Subcutaneous abdominal adipose tissue (tissue), 5 donors: ENCODE measurements at regions not wholly inside any gene's neighbourhood (a gene's known extent, or its start where the extent isn't known, plus 50 kb on each side); places are given as distances from the start of the nearest gene placed in this dataset.

Source experiments
- H3K27ac ChIP-seq: one replicate; pipeline ENCODE4 v1.7.0; 2013; ENCODE audit warnings: low read depth, mild to moderate bottlenecking, inconsistent platforms, low read length, moderate library complexity
- H3K27me3 ChIP-seq, 5 donors: one replicate each; pipeline ENCODE4 v1.7.0; 2013; ENCODE audit warnings: low read length in 5 of 5, inconsistent platforms in 1 of 5; ENCODE audit not compliant: control insufficient read depth in 5 of 5, insufficient read depth in 4 of 5
- H3K36me3 ChIP-seq, 5 donors: one replicate each; pipeline ENCODE4 v1.7.0; 2013; ENCODE audit warnings: low read length in 5 of 5; ENCODE audit not compliant: control insufficient read depth in 5 of 5, insufficient read depth in 5 of 5
- H3K4me1 ChIP-seq, 5 donors: one replicate each; pipeline ENCODE4 v1.7.0; 2013; ENCODE audit warnings: low read length in 5 of 5, mild to moderate bottlenecking in 3 of 5, moderate library complexity in 1 of 5; ENCODE audit not compliant: control insufficient read depth in 5 of 5, insufficient read depth in 5 of 5
- H3K4me3 ChIP-seq, 5 donors: one replicate each; pipeline ENCODE4 v1.7.0; 2013; ENCODE audit warnings: low read length in 5 of 5, low read depth in 1 of 5
- H3K9ac ChIP-seq, 5 donors: one replicate each; pipeline ENCODE4 v1.7.0; 2013; ENCODE audit warnings: low read length in 5 of 5, mild to moderate bottlenecking in 4 of 5, moderate library complexity in 3 of 5
- H3K9me3 ChIP-seq, 5 donors: one replicate each; pipeline ENCODE4 v1.7.0; 2013; ENCODE audit warnings: low read length in 5 of 5; ENCODE audit not compliant: control insufficient read depth in 5 of 5
- donor health status: healthy.
- donor health status: healthy.
- donor health status: healthy.
- donor health status: healthy.
- donor health status: healthy.

DNA sequence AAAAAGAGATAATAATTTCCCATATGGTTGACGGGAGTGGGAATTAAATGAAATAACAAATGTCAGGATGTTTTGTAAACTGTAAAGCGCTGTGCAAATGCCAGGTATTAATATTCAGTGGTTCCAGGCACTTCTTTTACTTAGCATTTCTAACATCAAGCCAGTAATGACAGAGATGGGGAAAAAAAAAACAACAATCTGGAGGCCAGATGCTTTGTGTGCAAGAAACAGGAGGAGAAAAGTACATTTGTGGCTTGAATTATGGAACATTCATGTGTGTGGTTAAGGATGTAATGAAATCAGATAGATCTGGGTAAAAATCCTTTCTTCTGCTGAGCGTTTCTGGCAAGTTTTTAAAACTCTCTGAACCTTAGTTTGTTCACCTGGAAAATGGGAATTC lies 509.6 kb downstream of the FUT8 start:
- Histone ChIP-seq H3K27ac (no peak overlapping the region), H3K9ac (no peak overlapping the region), H3K4me1 (no peaks in the 10 kb centered on the region), H3K4me3 (no peak overlapping the region), H3K27me3 (peaks cover 0 to 8% (median 2%) of the 10 kb centered on the region in 5 donors), H3K9me3 (no peaks in the 10 kb centered on the region), H3K36me3 (no peaks in the 10 kb centered on the region)

DNA sequence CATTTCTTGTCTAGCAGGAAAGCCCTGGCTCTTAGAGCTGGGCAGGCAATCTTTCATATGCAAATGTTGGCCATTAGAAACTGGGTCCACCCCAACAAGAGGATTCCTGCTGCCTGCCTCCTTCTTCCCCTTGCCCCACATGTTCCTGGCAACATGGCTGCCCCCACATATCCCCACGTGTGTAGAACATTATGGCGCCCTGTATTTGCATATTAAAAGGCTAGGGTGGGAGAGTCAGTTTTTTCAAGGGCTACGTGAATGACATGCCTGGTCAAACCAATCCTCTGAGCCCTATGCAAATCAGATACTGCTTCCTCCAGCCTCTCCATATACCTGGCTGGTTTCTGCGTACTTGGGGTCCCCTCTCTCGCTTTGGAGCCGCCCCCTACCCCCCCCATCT lies 514.0 kb downstream of the FUT8 start:
- Histone ChIP-seq H3K4me3 (no peak overlapping the region), H3K27ac (no peak overlapping the region), H3K9ac (no peak overlapping the region), H3K4me1 (no peaks in the 10 kb centered on the region), H3K27me3 (peaks cover 0 to 7% (median 3%) of the 10 kb centered on the region in 5 donors), H3K36me3 (no peaks in the 10 kb centered on the region), H3K9me3 (no peaks in the 10 kb centered on the region)

DNA sequence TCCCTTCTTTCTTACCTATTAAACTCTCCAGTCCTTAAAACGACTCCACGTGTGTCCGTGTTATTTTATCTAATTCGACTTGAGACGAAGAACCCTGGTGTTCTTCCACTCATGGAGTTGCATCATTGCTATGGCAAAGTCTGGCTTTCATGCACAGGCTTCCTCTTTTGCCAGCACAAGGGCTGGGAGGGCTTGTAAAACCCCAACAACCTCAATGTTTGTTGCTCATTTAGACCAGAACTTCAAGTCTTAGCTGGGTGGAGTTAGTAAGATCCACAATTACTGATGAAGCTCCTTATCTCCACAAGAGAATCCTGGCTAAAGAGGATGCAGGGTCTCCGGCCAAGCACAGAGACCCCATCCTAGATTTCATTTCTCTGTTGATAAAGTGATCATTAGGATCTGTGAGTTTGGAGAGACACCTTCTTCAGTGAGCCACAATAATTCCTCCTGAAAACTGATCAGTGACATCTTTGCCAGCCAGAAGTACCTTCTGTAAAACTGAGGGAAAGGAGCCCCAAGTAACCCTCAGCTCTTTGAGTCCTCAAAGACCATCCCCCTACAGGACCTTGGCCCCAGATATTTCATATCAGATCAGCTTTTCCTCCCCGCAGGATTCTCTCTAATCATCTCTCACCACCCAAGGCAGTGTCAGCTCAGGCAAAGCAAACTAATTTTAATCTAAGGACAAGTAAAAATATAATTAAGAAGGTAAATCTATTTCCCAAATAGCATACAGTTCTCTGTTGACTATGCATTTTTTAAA lies 514.6 kb downstream of the FUT8 start:
- Histone ChIP-seq H3K4me1 (no peaks in the 10 kb centered on the region), H3K4me3 (no peak overlapping the region), H3K36me3 (no peaks in the 10 kb centered on the region), H3K9me3 (no peaks in the 10 kb centered on the region), H3K27me3 (peaks cover 0 to 7% (median 3%) of the 10 kb centered on the region in 5 donors), H3K27ac (no peak overlapping the region), H3K9ac (no peak overlapping the region)

- Histone ChIP-seq H3K27ac (no peak overlapping the region), H3K27me3 (peaks cover 0 to 7% (median 3%) of the 10 kb centered on the region in 5 donors), H3K4me3 (no peak overlapping the region), H3K9ac (no peak overlapping the region), H3K36me3 (no peaks in the 10 kb centered on the region), H3K9me3 (no peaks in the 10 kb centered on the region), H3K4me1 (no peaks in the 10 kb centered on the region)
Measured at GRCh38 chr14:65927931-65928356, 515.4 kb downstream of the FUT8 start.

DNA sequence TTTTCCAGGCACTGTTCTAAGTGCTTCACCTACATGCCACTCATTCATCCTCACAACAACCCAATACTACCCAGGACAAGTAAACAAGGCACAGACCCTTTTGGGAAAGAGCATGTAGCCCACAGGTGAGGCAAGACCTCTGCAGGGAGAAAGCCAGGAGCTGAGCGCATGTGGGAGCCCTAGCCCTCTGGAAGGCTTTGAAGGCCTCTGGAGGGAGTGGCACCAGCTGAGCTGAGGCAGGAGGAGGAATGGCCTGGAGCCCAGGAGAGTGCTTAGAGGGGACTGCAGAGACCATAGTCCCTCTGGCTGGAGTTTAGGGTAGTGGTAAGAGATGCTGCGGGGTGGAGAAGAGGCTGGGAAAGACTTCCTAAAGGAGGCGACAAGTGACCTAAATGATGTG lies 516.5 kb downstream of the FUT8 start:
- Histone ChIP-seq H3K4me1 (peaks cover 0 to 6% (median 0%) of the 10 kb centered on the region in 5 donors), H3K27ac (no peak overlapping the region), H3K36me3 (no peaks in the 10 kb centered on the region)

DNA sequence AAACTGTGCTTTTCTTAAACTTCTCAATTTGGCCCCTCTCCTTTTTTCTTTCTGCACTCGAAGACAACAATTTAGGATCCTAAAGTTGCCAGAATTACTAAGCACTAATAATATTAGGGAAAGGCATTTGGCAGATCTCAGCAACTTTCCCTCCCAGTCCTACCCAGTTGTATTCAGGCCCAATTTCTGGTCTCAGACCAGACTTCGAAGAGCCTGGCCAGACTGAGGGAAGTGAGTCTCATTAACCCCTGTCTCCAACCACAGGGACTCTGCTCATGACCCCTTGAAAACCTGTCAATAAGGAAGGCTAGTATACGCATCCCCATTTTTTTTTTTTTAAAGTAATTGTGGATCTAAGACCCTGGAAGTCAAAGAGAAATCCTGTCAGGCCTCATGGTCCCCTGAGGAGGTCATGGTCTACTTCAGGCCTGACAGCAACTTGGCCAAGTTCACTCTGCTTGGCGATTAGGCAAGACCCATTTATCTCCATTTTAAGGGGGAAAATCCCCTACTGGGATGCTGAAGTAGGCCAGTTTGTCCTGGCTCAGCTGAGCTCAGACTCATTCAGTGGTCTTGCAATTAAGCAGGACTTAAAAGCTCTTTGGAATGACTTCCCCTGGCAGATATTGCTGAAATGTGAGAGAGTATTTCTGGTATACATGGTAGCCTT lies 521.0 kb downstream of the FUT8 start:
- peaks cover 0 to 6% (median 0%) of the 10 kb centered on the region in 5 donors for H3K4me1 ChIP-seq
- H3K36me3 ChIP-seq: no peaks in the 10 kb centered on the region
- no peak overlapping the region for H3K4me3 ChIP-seq
- peaks cover 0 to 3% (median 0%) of the 10 kb centered on the region in 5 donors for H3K27me3 ChIP-seq
- no peaks in the 10 kb centered on the region for H3K9me3 ChIP-seq
- H3K27ac ChIP-seq: no peak overlapping the region
- no peak overlapping the region for H3K9ac ChIP-seq

More for the DNA sequence above, 516.5 kb downstream of the FUT8 start:
- peaks cover 0 to 7% (median 3%) of the 10 kb centered on the region in 5 donors for H3K27me3 ChIP-seq
- no peak overlapping the region for H3K4me3 ChIP-seq
- H3K9ac ChIP-seq: no peak overlapping the region
- H3K9me3 ChIP-seq: no peaks in the 10 kb centered on the region

GRCh38 chr14:65934070-65934435 lies 521.5 kb downstream of the FUT8 start:
- H3K4me3 ChIP-seq: no peak overlapping the region
- H3K27ac ChIP-seq: no peak overlapping the region
- peaks cover 0 to 6% (median 0%) of the 10 kb centered on the region in 5 donors for H3K4me1 ChIP-seq
- no peaks in the 10 kb centered on the region for H3K9me3 ChIP-seq
- no peaks in the 10 kb centered on the region for H3K36me3 ChIP-seq
- H3K9ac ChIP-seq: no peak overlapping the region
- peaks cover 0 to under 1% (median 0%) of the 10 kb centered on the region in 5 donors for H3K27me3 ChIP-seq

DNA sequence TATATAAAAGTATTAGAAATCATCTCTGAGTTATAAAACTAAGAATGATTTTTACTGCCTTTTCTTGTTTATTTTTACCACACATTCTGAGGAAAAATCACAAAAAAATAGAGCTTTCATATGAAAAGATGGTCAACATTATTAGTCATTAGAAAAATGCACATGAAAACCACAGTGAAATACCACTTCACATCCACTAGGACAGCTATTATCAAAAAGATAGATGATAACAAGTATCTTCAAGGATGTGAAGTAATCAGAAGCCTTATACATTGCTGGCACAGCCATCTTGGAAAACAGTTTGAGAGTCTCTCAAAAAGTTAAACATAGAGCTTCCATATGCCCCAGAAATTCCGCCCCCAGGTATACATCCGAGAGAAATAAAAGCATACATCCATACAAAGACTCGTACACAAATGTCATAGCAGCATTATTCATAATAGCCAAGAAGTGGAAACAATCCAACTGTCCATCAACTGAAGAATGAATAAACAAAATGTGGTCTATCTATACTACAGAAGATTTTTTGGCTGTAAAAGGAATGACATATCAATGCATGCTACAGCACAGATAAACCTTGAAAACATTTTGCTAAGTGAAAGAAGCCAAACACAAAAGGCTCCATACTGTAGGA lies 523.9 kb downstream of the FUT8 start:
- no peak overlapping the region for H3K27ac ChIP-seq
- H3K9ac ChIP-seq: no peak overlapping the region
- no peaks in the 10 kb centered on the region for H3K9me3 ChIP-seq
- H3K27me3 ChIP-seq: no peaks in the 10 kb centered on the region
- no peaks in the 10 kb centered on the region for H3K36me3 ChIP-seq
- H3K4me1 ChIP-seq: peaks cover 0 to 6% (median 0%) of the 10 kb centered on the region in 5 donors
- no peak overlapping the region for H3K4me3 ChIP-seq

- Histone ChIP-seq H3K27ac (no peak overlapping the region), H3K27me3 (no peaks in the 10 kb centered on the region)
Measured at GRCh38 chr14:65937079-65937959, 524.8 kb downstream of the FUT8 start.

More at GRCh38 chr14:65937079-65937959, 524.8 kb downstream of the FUT8 start:
- Histone ChIP-seq H3K4me3 (no peak overlapping the region), H3K9ac (no peak overlapping the region), H3K9me3 (no peaks in the 10 kb centered on the region), H3K4me1 (peaks cover 0 to 6% (median 0%) of the 10 kb centered on the region in 5 donors), H3K36me3 (no peaks in the 10 kb centered on the region)
